ENCODE measurements at regions not wholly inside any gene's neighbourhood (a gene's known extent, or its start where the extent isn't known, plus 50 kb on each side); places are given as distances from the start of the nearest gene placed in this dataset.

- no peak for TF ChIP-seq FOXK2 (IDR thresholded peaks at IDR 0.05)
- no peak for TF ChIP-seq BHLHE40 (IDR thresholded peaks at IDR 0.05; ENCODE audit: borderline replicate concordance)
- no peak for TF ChIP-seq ARNT (IDR thresholded peaks at IDR 0.05)
- TF ChIP-seq SUZ12 (IDR thresholded peaks at IDR 0.05): no peak
- TF ChIP-seq SP1 (IDR thresholded peaks at IDR 0.05): no peak
- TF ChIP-seq TARDBP (IDR thresholded peaks at IDR 0.05): no peak
- no peak for TF ChIP-seq CTBP1 (IDR thresholded peaks at IDR 0.05; ENCODE audit: borderline replicate concordance)
- no peak for TF ChIP-seq ZNF384 (IDR thresholded peaks at IDR 0.05)
- no peak for TF ChIP-seq LEF1 (IDR thresholded peaks at IDR 0.05; ENCODE audit: borderline replicate concordance)
- TF ChIP-seq FOXM1 (IDR thresholded peaks at IDR 0.05; ENCODE audit: borderline replicate concordance): no peak
Observed at GRCh38 chr6:71066153-71066552, 109.3 kb upstream of the B3GAT2 start.
